ENCODE measurements at regions not wholly inside any gene's neighbourhood (a gene's known extent, or its start where the extent isn't known, plus 50 kb on each side); places are given as distances from the start of the nearest gene placed in this dataset.

DNA sequence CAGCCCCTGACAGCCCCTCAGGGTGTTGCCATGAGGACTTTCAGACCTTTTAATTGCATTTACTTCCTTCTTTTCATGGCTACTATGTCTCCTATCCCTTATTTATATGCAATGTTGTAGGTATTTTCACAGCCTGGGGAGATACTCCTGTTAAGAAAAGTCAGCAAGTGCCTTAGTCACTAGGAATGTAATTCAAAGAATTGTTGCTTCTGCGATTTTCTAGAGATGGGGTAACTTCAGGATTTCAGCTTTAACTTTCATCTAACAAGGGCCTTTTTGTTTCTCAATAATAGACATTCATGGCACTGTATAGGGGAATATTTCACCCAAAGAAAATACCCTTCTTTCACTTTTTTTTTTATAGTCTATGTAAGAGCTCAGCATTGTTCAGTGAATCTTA lies 533.3 kb upstream of the MIS18BP1 start (continued):
- TF ChIP-seq, protein P1, sequence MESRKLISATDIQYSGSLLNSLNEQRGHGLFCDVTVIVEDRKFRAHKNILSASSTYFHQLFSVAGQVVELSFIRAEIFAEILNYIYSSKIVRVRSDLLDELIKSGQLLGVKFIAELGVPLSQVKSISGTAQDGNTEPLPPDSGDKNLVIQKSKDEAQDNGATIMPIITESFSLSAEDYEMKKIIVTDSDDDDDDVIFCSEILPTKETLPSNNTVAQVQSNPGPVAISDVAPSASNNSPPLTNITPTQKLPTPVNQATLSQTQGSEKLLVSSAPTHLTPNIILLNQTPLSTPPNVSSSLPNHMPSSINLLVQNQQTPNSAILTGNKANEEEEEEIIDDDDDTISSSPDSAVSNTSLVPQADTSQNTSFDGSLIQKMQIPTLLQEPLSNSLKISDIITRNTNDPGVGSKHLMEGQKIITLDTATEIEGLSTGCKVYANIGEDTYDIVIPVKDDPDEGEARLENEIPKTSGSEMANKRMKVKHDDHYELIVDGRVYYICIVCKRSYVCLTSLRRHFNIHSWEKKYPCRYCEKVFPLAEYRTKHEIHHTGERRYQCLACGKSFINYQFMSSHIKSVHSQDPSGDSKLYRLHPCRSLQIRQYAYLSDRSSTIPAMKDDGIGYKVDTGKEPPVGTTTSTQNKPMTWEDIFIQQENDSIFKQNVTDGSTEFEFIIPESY (IDR thresholded peaks at IDR 0.05; ENCODE audit: extremely low read depth, insufficient replicate concordance, low read length): no peak
- TF ChIP-seq, protein P2, sequence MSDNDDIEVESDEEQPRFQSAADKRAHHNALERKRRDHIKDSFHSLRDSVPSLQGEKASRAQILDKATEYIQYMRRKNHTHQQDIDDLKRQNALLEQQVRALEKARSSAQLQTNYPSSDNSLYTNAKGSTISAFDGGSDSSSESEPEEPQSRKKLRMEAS (IDR thresholded peaks at IDR 0.05): no peak
- TF ChIP-seq SIN3A (IDR thresholded peaks at IDR 0.05; ENCODE audit: low read depth) (no peak), POLR2A (IDR thresholded peaks at IDR 0.05; ENCODE audit: borderline replicate concordance, extremely low read depth, insufficient read depth, insufficient read length) (no peak)

DNA sequence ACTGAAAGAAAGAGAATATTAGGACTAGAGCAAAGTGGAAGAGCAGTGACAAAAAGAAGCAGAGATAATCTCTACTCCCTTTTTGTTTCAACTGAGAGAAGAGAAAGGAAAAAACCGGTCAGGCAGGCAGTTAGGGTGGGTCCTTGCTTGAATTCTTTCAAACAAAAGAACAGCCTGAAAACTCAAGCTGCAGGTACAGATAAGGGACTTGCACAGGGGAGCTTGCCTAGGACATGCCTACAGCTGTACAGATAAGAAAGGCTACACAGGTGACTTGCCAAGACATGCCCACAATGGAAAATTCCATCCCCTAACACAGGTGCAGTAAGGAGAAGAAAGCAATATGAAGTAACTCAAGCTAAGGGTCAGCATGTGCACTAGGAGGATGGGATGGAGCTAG lies 532.2 kb upstream of the MIS18BP1 start:
- Histone ChIP-seq H2AFZ (ENCODE audit: low read depth, low read length, poor library complexity, severe bottlenecking) (no peak overlapping the region), H3K9me2 (ENCODE audit: insufficient read depth) (no peaks in the 10 kb centered on the region), H3K79me2 (ENCODE audit: insufficient read depth, low read length) (no peaks in the 10 kb centered on the region), H3K4me2 (ENCODE audit: low read length) (no peak overlapping the region), H3K27me3 (ENCODE audit: insufficient read depth, low read length) (no peaks in the 10 kb centered on the region), H3K4me1 (ENCODE audit: control insufficient read depth in 1 of 2, insufficient read depth in 2 of 2, low read length in 2 of 2) (no peaks in the 10 kb centered on the region), H3K27ac (ENCODE audit: low read depth, low read length) (no peak overlapping the region), H3K9ac (ENCODE audit: low read length) (no peak overlapping the region), H3K36me3 (ENCODE audit: control insufficient read depth in 1 of 2, insufficient read depth in 2 of 2, low read length in 2 of 2) (no peaks in the 10 kb centered on the region), H4K20me1 (ENCODE audit: insufficient read depth) (no peaks in the 10 kb centered on the region), H3K9me3 (ENCODE audit: control insufficient read depth in 1 of 2, insufficient read depth in 1 of 2, low read depth in 1 of 2, low read length in 2 of 2) (peaks cover 16 to 21% of the 10 kb centered on the region in 2 experiments; a peak in 3 of 4 replicates), H3K4me3 (replicated peaks in 1 of 2; ENCODE audit: low read depth in 1 of 2, low read length in 2 of 2) (no peak overlapping the region)
- ChIA-PET RAD21 (ENCODE audit: low non-redundant PET in 1 of 2, low total read pairs in 2 of 2, uncharacterized antibody in 2 of 2, unreplicated experiment in 2 of 2) (no interaction called here), POLR2A (no interaction called here), CTCF (no interaction called here)
- DNase-seq (ENCODE audit: low read depth, low spot score): no peak
- intact Hi-C loops (cut with micrococcal nuclease): no loop called here
- no peak for ATAC-seq
- BruUV-seq (replicated peaks): no TSS peak
- TF ChIP-seq, protein P3, sequence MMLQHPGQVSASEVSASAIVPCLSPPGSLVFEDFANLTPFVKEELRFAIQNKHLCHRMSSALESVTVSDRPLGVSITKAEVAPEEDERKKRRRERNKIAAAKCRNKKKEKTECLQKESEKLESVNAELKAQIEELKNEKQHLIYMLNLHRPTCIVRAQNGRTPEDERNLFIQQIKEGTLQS (IDR thresholded peaks at IDR 0.05): no peak
- no peak for TF ChIP-seq FOSL1 (IDR thresholded peaks at IDR 0.05; ENCODE audit: low read depth)
- no peak for TF ChIP-seq POLR2A (IDR thresholded peaks at IDR 0.05; ENCODE audit: borderline replicate concordance, extremely low read depth, insufficient read depth, insufficient read length)
- no peak for TF ChIP-seq ZFX (IDR thresholded peaks at IDR 0.05)
- TF ChIP-seq, protein P1 (IDR thresholded peaks at IDR 0.05; ENCODE audit: extremely low read depth, insufficient replicate concordance, low read length): no peak
- TF ChIP-seq, protein P2 (IDR thresholded peaks at IDR 0.05): no peak
- no peak for TF ChIP-seq CEBPB (IDR thresholded peaks at IDR 0.05; ENCODE audit: low read depth)
